RWPE2 (cell line): ENCODE measurements at regions not wholly inside any gene's neighbourhood (a gene's known extent, or its start where the extent isn't known, plus 50 kb on each side); places are given as distances from the start of the nearest gene placed in this dataset.
A peak's percentile ranks its signal among the peaks of the same experiment; 100 is the strongest.

Experiments
- ATAC-seq: fragments of 200-7000 bp; cut with Tn5 transposase; 3 replicates; pipeline ENCODE4 v1.9.1; 2021; ENCODE audit warnings: low read depth
- DNase-seq: peaks from one replicate; pipeline ENCODE4 v3.0.0-alpha.2; 2020; ENCODE audit warnings: low spot score
- H3K27ac ChIP-seq: fragments of 450-650 bp; 2 replicates; pipeline ENCODE4 v1.5.1; 2017; ENCODE audit warnings: mild to moderate bottlenecking; ENCODE audit not compliant: poor library complexity, severe bottlenecking
- H3K27me3 ChIP-seq: fragments of 250-450 bp; sonication (Bioruptor Pico); 2 replicates; pipeline ENCODE4 v1.5.1; 2021; ENCODE audit warnings: mild to moderate bottlenecking, moderate library complexity; ENCODE audit not compliant: insufficient read depth, poor library complexity, severe bottlenecking
- H3K36me3 ChIP-seq: fragments of 250-450 bp; sonication (Bioruptor Pico); 2 replicates; pipeline ENCODE4 v1.5.1; 2020; ENCODE audit warnings: low read depth, mild to moderate bottlenecking, moderate library complexity
- H3K4me1 ChIP-seq: fragments of 250-450 bp; sonication (Bioruptor Pico); 2 replicates; pipeline ENCODE4 v1.5.1; 2021; ENCODE audit warnings: mild to moderate bottlenecking, moderate library complexity; ENCODE audit not compliant: insufficient read depth, poor library complexity, severe bottlenecking
- H3K4me3 ChIP-seq: fragments of 250-450 bp; sonication (Bioruptor Pico); 2 replicates; pipeline ENCODE4 v1.5.1; 2021; ENCODE audit warnings: mild to moderate bottlenecking, moderate library complexity; ENCODE audit not compliant: severe bottlenecking
- H3K9me3 ChIP-seq: fragments of 250-450 bp; sonication (Bioruptor Pico); 2 replicates; pipeline ENCODE4 v1.5.1; 2021; ENCODE audit warnings: mild to moderate bottlenecking, moderate library complexity; ENCODE audit not compliant: severe bottlenecking
- CTCF ChIP-seq: fragments of 450-650 bp; IDR thresholded peaks from one replicate; pipeline ENCODE4 v1.5.1; 2017; ENCODE audit warnings: mild to moderate bottlenecking, moderate library complexity; ENCODE audit not compliant: poor library complexity, severe bottlenecking

GRCh38 chr21:28429161-28429560 lies 563.5 kb downstream of the LTN1 start:
- Histone ChIP-seq H3K27ac (no peak overlapping the region), H3K4me3 (no peak overlapping the region), H3K27me3 (no peaks in the 10 kb centered on the region), H3K4me1 (peaks cover 17% of the 10 kb centered on the region), H3K36me3 (no peaks in the 10 kb centered on the region), H3K9me3 (peaks cover 1% of the 10 kb centered on the region)
- ATAC-seq: no peak
- TF ChIP-seq CTCF: no peak
- no peak for DNase-seq

- Histone ChIP-seq H3K27me3 (no peaks in the 10 kb centered on the region), H3K4me3 (no peak overlapping the region), H3K4me1 (peaks cover 14% of the 10 kb centered on the region), H3K36me3 (no peaks in the 10 kb centered on the region), H3K9me3 (peaks cover 1% of the 10 kb centered on the region), H3K27ac (peak overlapping the region; percentile 84)
- no peak for DNase-seq
- no peak for TF ChIP-seq CTCF
- ATAC-seq: peak; percentile 93
Observed at GRCh38 chr21:28427394-28428022, 565.2 kb downstream of the LTN1 start.

GRCh38 chr21:28426545-28426944 lies 566.1 kb downstream of the LTN1 start:
- H3K27ac ChIP-seq: peak overlapping the region; percentile 84
- no peak for DNase-seq
- no peaks in the 10 kb centered on the region for H3K27me3 ChIP-seq
- H3K4me1 ChIP-seq: peaks cover 22% of the 10 kb centered on the region
- peaks cover 1% of the 10 kb centered on the region for H3K9me3 ChIP-seq
- no peak for ATAC-seq
- TF ChIP-seq CTCF: no peak
- H3K4me3 ChIP-seq: no peak overlapping the region
- no peaks in the 10 kb centered on the region for H3K36me3 ChIP-seq

- H3K9me3 ChIP-seq: no peaks in the 10 kb centered on the region
- no peak overlapping the region for H3K4me3 ChIP-seq
- no peak for ATAC-seq
Observed at GRCh38 chr21:28423521-28424190, 569.0 kb downstream of the LTN1 start.

More at GRCh38 chr21:28423521-28424190, 569.0 kb downstream of the LTN1 start:
- Histone ChIP-seq H3K27me3 (no peaks in the 10 kb centered on the region), H3K27ac (no peak overlapping the region), H3K4me1 (peaks cover 29% of the 10 kb centered on the region), H3K36me3 (no peaks in the 10 kb centered on the region)
- no peak for DNase-seq
- no peak for TF ChIP-seq CTCF
